T-cell (primary cell): ENCODE measurements at regions not wholly inside any gene's neighbourhood (a gene's known extent, or its start where the extent isn't known, plus 50 kb on each side); places are given as distances from the start of the nearest gene placed in this dataset.

Source experiments
- ATAC-seq, 4 experiments: fragments of 200-7000 bp in 3 of 4; fragments of 150-1000 bp in 1 of 4; cut with Tn5 transposase; replicated peaks in 1 of 4; 1 replicate in 3 of 4; 2 replicates in 1 of 4; pipeline ENCODE4 v1.10.0; 2021; ENCODE audit warnings: moderate library complexity in 3 of 4, mild to moderate bottlenecking in 2 of 4, moderate number of reproducible peaks in 1 of 4
- CTCF ChIA-PET, 2 donors: fragments of 300-600 bp; sonication (Branson Sonifier 250); formaldehyde crosslinking; loops; one replicate each; lab custom pipeline; 2022; ENCODE audit warnings: antibody characterized with exemption in 2 of 2; lab: Charles Lee
- POLR2A ChIA-PET, 2 donors: fragments of 300-600 bp; sonication (Branson Sonifier 250); formaldehyde crosslinking; loops; one replicate each; lab custom pipeline; 2022; ENCODE audit warnings: antibody characterized with exemption in 2 of 2; lab: Charles Lee
- DNase-seq, 35 experiments: peaks; one replicate each; pipeline versions ENCODE4 v3.0.0 to v3.0.0-alpha.2; 2013 to 2023
- H3K27ac ChIP-seq: one replicate; pipeline ENCODE4 v1.5.1; 2013; ENCODE audit warnings: low read length
- H3K27me3 ChIP-seq, 2 experiments: replicated peaks in 1 of 2; 1 replicate in 1 of 2; 2 replicates in 1 of 2; pipeline versions ENCODE4 v1.6.1 to v1.7.0; 2013; ENCODE audit warnings: low read length in 1 of 2, mixed read lengths in 1 of 2; ENCODE audit not compliant: control insufficient read depth in 2 of 2, insufficient read depth in 2 of 2; ENCODE audit errors: extremely low read depth in 1 of 2
- H3K36me3 ChIP-seq, 2 donors: 1 replicate in 1 of 2; 2 replicates in 1 of 2; pipeline versions ENCODE4 v1.6.1 to v1.7.0; 2013; ENCODE audit warnings: low read length in 1 of 2; ENCODE audit not compliant: control insufficient read depth in 2 of 2, insufficient read depth in 1 of 2; ENCODE audit errors: extremely low read depth in 1 of 2
- H3K4me1 ChIP-seq, 2 experiments: 1 replicate in 1 of 2; 2 replicates in 1 of 2; pipeline versions ENCODE4 v1.6.1 to v1.7.0; 2013; ENCODE audit warnings: low read length in 2 of 2, mixed read lengths in 1 of 2; ENCODE audit not compliant: insufficient read depth in 2 of 2, control insufficient read depth in 1 of 2; ENCODE audit errors: extremely low read depth in 1 of 2
- H3K4me3 ChIP-seq, 2 donors: 1 replicate in 1 of 2; 2 replicates in 1 of 2; pipeline versions ENCODE4 v1.5.1 to v1.7.0; 2013; ENCODE audit warnings: mild to moderate bottlenecking in 2 of 2, low read length in 1 of 2, moderate library complexity in 1 of 2; ENCODE audit not compliant: control insufficient read depth in 1 of 2; ENCODE audit errors: extremely low read depth in 1 of 2
- H3K9me3 ChIP-seq: 2 replicates; pipeline ENCODE4 v1.7.0; 2013
- H3K27ac Mint-ChIP-seq, 2 donors: one replicate each; pipeline ENCODE4 v1.8.0; 2020 to 2021; ENCODE audit warnings: mild to moderate bottlenecking in 2 of 2, mixed read lengths in 2 of 2
- H3K27me3 Mint-ChIP-seq, 2 donors: one replicate each; pipeline ENCODE4 v1.8.0; 2021 to 2022; ENCODE audit warnings: mixed read lengths in 2 of 2
- H3K36me3 Mint-ChIP-seq: one replicate; pipeline ENCODE4 v1.8.0; 2021; ENCODE audit warnings: mixed read lengths
- H3K4me1 Mint-ChIP-seq, 3 donors: one replicate each; pipeline ENCODE4 v1.8.0; 2020 to 2022; ENCODE audit warnings: mixed read lengths in 3 of 3, mild to moderate bottlenecking in 1 of 3
- H3K4me3 Mint-ChIP-seq, 3 donors: one replicate each; pipeline ENCODE4 v1.8.0; 2020 to 2022; ENCODE audit warnings: mild to moderate bottlenecking in 3 of 3, mixed read lengths in 3 of 3, moderate library complexity in 3 of 3
- H3K9me3 Mint-ChIP-seq, 3 donors: one replicate each; pipeline ENCODE4 v1.8.0; 2020 to 2022; ENCODE audit warnings: mixed read lengths in 3 of 3
- WGBS: methylation state at CpG from one replicate; pipeline ENCODE4 v1.1.5; 2013; ENCODE audit warnings: missing lambda C conversion rate; ENCODE audit not compliant: insufficient coverage; 5-methylcytosine and 5-hydroxymethylcytosine counted together

DNA sequence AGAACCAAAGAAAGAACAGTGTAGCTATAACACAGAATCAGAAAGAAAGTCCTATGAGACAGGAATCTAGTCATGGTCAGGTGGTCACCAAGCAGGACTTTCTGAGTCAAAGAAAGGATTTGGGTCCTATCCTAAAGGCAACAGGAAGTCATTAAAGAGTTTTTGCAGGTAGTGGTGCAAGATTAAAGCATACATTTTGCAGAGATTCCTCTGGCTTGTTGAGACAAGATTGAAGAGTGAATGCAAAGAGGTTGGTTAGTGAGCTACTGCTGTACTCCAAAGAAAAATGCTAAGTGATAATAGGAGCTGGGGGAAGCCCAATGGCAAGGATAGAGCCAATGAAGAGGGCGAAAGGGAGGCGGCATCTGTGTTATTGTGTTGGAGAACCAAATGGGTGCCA is 300.5 kb upstream of the KIF2A start:
- POLR2A ChIA-PET = no interaction called here
- H3K4me3 ChIP-seq = no peak overlapping the region
- H3K4me1 ChIP-seq = no peaks in the 10 kb centered on the region
- no peaks in the 10 kb centered on the region for H3K4me1 Mint-ChIP-seq
- no peak overlapping the region for H3K27ac Mint-ChIP-seq
- H3K36me3 Mint-ChIP-seq = no peaks in the 10 kb centered on the region
- H3K9me3 Mint-ChIP-seq = peaks cover 0 to 9% (median 0%) of the 10 kb centered on the region in 3 donors
- ATAC-seq (no peak), DNase-seq (no peak)
- no peaks in the 10 kb centered on the region for H3K27me3 ChIP-seq
- no peak overlapping the region for H3K4me3 Mint-ChIP-seq
- H3K27ac ChIP-seq = no peak overlapping the region
- CTCF ChIA-PET = no interaction called here
- no peaks in the 10 kb centered on the region for H3K9me3 ChIP-seq
- H3K36me3 ChIP-seq = no peaks in the 10 kb centered on the region
- 95% methylated on average over 2 of the region's 2 CpGs for WGBS
- peaks cover 0 to 20% of the 10 kb centered on the region in 2 donors for H3K27me3 Mint-ChIP-seq

DNA sequence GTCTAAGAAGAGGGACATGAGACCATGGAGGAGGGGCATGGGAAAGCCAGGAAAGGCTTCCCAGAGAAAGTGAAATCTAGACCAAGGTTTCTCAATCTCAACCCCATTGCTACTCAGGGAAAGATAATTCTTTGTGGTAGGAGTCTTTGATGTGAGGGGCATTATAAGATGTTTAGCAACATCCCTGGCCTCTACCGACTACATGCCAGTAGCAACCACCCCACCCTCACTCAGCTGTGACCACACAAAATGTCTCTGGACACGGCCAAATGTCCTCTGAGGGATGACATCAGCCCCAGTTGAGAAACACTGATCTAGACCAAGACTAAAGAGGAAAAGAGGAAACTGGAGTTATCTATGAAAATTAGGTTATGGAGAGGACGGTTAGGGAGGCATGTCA is 298.5 kb upstream of the KIF2A start:
- Histone ChIP-seq H3K4me1 (no peaks in the 10 kb centered on the region), H3K9me3 (no peaks in the 10 kb centered on the region), H3K27ac (no peak overlapping the region), H3K36me3 (no peaks in the 10 kb centered on the region), H3K27me3 (no peaks in the 10 kb centered on the region), H3K4me3 (no peak overlapping the region)
- Mint-ChIP-seq H3K36me3 (no peaks in the 10 kb centered on the region), H3K4me3 (no peak overlapping the region), H3K4me1 (no peaks in the 10 kb centered on the region), H3K9me3 (peaks cover 0 to 7% (median 0%) of the 10 kb centered on the region in 3 donors), H3K27me3 (peaks cover 0 to 18% of the 10 kb centered on the region in 2 donors), H3K27ac (no peak overlapping the region)
- ATAC-seq (no peak), DNase-seq (no peak)
- ChIA-PET CTCF (no interaction called here), POLR2A (no interaction called here)
- WGBS = 88% methylated on average over 1 of the region's 3 CpGs

DNA sequence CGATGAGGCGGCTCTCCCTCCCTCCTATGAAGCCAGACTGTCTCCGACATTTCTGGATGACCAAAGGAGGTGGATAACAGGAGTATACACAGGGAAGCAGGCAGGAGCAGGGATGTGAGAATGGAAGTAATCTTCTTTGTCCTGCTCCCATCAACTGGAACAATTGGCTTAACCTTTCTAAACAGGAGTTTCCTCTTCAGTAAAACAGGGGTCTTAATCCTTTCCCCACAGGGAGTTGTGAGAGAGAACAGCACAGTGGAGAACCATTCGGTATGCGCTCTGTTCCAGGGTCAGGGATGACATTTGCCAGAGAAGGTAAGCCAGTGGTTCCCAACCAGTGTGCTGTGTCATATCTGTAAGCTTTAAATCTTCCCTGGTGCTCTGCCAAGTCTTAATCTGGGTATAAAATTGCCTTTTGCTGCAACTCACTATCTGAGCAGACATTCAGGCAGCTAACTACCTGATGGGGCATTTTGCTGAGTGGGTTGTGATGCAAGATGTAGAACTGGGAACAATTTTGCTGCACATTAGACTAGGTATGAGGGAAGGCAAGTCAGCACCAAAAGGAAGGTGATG is 294.8 kb upstream of the KIF2A start:
- Mint-ChIP-seq H3K36me3 (no peaks in the 10 kb centered on the region), H3K27me3 (peaks cover 0 to 6% of the 10 kb centered on the region in 2 donors), H3K9me3 (peaks cover 0 to 14% (median 2%) of the 10 kb centered on the region in 3 donors), H3K27ac (no peak overlapping the region), H3K4me1 (no peaks in the 10 kb centered on the region), H3K4me3 (no peak overlapping the region)
- Histone ChIP-seq H3K4me3 (no peak overlapping the region), H3K27ac (no peak overlapping the region), H3K9me3 (no peaks in the 10 kb centered on the region), H3K36me3 (no peaks in the 10 kb centered on the region), H3K27me3 (no peaks in the 10 kb centered on the region), H3K4me1 (no peaks in the 10 kb centered on the region)
- ChIA-PET POLR2A (no interaction called here), CTCF (no interaction called here)
- ATAC-seq (no peak), DNase-seq (no peak)
- no CpG with 5 or more reads among the region's 5 CpGs for WGBS

DNA sequence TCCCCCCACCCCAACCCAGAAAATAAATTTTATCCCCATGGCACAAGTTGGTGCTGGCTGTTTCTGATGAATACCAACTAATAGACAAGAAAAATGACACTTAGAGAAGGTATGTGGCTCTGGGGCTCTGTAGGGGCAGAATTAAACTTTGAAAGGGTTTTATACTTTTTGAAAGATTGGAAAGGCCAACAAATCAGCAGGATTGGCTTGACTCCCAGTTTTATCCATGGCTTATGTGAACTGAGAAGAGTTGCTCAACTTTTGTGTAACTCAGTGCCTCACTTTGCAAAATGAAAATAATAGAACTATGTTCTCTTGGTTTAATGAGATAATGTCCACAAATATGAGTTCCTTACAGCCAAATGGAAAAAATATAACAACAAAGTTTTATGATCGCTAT is 288.9 kb upstream of the KIF2A start:
- H3K27me3 ChIP-seq = no peaks in the 10 kb centered on the region
- H3K4me1 ChIP-seq = no peaks in the 10 kb centered on the region
- Mint-ChIP-seq H3K36me3 (no peaks in the 10 kb centered on the region), H3K4me3 (no peak overlapping the region), H3K4me1 (no peaks in the 10 kb centered on the region), H3K9me3 (peaks cover 0 to 13% (median 4%) of the 10 kb centered on the region in 3 donors), H3K27ac (no peak overlapping the region), H3K27me3 (no peaks in the 10 kb centered on the region)
- no peak for DNase-seq
- H3K9me3 ChIP-seq = no peaks in the 10 kb centered on the region
- POLR2A ChIA-PET = no interaction called here
- H3K36me3 ChIP-seq = no peaks in the 10 kb centered on the region
- no peak overlapping the region for H3K27ac ChIP-seq
- CTCF ChIA-PET = no interaction called here
- no CpG with 5 or more reads among the region's 1 CpG for WGBS
- ATAC-seq = no peak
- no peak overlapping the region for H3K4me3 ChIP-seq

DNA sequence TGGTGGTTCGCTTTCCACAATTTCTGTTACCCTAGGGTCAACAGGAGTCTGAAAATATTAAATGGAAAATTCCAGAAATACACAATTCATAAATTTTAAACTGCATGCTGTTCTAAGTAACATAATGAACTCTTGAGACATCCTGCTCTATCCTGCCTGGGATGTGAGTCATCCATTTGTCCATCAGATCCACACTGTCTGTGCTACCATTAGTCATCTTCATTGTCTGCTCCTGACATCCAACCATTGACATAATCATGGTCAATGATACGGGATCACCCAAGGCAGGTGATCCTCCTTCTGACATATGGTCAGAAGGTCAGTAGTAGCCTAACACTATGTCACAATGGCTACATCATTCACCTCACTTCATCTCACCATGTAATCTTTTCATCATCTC is 276.7 kb upstream of the KIF2A start:
- WGBS = 86% methylated on average over 1 of the region's 2 CpGs
- no peaks in the 10 kb centered on the region for H3K27me3 ChIP-seq

DNA sequence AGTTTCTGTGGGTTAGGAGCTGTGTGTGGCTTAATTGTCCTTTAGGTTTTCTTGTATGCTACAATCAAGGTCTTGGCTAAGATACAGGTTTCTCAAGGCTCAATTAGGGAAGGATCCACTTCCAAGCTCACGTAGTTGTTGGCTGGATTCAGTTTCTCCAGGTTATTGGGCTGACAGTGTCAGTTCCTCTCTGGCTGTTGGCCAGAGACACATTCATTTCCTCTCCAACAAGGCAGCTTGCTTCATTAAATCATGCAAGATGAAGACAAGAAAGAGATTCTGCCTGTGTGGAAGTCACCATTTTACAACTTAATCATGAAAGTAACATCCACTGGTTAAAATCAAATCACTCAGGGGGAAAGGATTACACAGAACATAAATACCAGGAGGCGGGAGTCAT is 275.7 kb upstream of the KIF2A start:
- Histone ChIP-seq H3K4me3 (no peak overlapping the region), H3K36me3 (no peaks in the 10 kb centered on the region), H3K27ac (no peak overlapping the region), H3K9me3 (no peaks in the 10 kb centered on the region), H3K27me3 (no peaks in the 10 kb centered on the region), H3K4me1 (no peaks in the 10 kb centered on the region)
- DNase-seq (no peak), ATAC-seq (no peak)
- no peak overlapping the region for H3K27ac Mint-ChIP-seq
- H3K36me3 Mint-ChIP-seq = no peaks in the 10 kb centered on the region
- H3K4me3 Mint-ChIP-seq = no peak overlapping the region
- no peaks in the 10 kb centered on the region for H3K27me3 Mint-ChIP-seq
- H3K9me3 Mint-ChIP-seq = peaks cover 11 to 13% (median 11%) of the 10 kb centered on the region in 3 donors
- CTCF ChIA-PET = no interaction called here
- POLR2A ChIA-PET = no interaction called here
- no CpG with 5 or more reads among the region's 2 CpGs for WGBS
- H3K4me1 Mint-ChIP-seq = no peaks in the 10 kb centered on the region

More for the DNA sequence above, 276.7 kb upstream of the KIF2A start:
- Mint-ChIP-seq H3K27ac (no peak overlapping the region), H3K27me3 (no peaks in the 10 kb centered on the region), H3K36me3 (no peaks in the 10 kb centered on the region), H3K4me1 (no peaks in the 10 kb centered on the region), H3K4me3 (no peak overlapping the region), H3K9me3 (peaks cover 6 to 13% (median 11%) of the 10 kb centered on the region in 3 donors)
- ChIA-PET CTCF (no interaction called here), POLR2A (no interaction called here)
- no peak for DNase-seq
- Histone ChIP-seq H3K4me1 (no peaks in the 10 kb centered on the region), H3K9me3 (no peaks in the 10 kb centered on the region), H3K27ac (no peak overlapping the region), H3K36me3 (no peaks in the 10 kb centered on the region), H3K4me3 (no peak overlapping the region)
- no peak for ATAC-seq

DNA sequence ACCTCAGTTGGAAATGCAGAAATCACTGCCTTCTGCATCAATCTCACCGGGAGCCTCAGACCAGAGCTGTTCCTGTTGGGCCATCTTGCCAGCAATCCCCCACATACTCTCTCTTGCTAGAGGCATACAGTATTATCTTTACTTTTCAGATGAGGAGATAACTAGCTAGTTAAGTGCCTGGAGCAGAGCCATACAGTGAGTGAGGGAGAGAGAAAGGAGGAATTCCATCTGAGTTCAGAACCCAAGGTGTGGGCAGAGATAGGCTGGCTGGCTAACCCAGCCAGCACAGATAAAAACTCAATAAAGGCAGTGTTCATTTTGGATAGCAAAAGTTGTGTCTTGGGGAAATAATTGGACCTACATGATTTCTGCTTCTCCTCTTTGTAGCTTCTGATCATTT is 268.0 kb upstream of the KIF2A start:
- no CpG with 5 or more reads among the region's 1 CpG for WGBS

More for the DNA sequence above, 268.0 kb upstream of the KIF2A start:
- Mint-ChIP-seq H3K4me3 (no peak overlapping the region), H3K4me1 (no peaks in the 10 kb centered on the region), H3K27me3 (peaks cover 10 to 15% of the 10 kb centered on the region in 2 donors), H3K9me3 (peaks cover 2 to 10% (median 5%) of the 10 kb centered on the region in 3 donors), H3K36me3 (no peaks in the 10 kb centered on the region), H3K27ac (no peak overlapping the region)
- Histone ChIP-seq H3K36me3 (no peaks in the 10 kb centered on the region), H3K4me1 (no peaks in the 10 kb centered on the region), H3K27me3 (peaks cover 0 to 15% of the 10 kb centered on the region in 2 experiments), H3K9me3 (no peaks in the 10 kb centered on the region), H3K4me3 (no peak overlapping the region), H3K27ac (no peak overlapping the region)
- ChIA-PET POLR2A (no interaction called here), CTCF (no interaction called here)
- ATAC-seq = no peak
- no peak for DNase-seq
